ENCODE measurements at regions not wholly inside any gene's neighbourhood (a gene's known extent, or its start where the extent isn't known, plus 50 kb on each side); places are given as distances from the start of the nearest gene placed in this dataset.

DNA sequence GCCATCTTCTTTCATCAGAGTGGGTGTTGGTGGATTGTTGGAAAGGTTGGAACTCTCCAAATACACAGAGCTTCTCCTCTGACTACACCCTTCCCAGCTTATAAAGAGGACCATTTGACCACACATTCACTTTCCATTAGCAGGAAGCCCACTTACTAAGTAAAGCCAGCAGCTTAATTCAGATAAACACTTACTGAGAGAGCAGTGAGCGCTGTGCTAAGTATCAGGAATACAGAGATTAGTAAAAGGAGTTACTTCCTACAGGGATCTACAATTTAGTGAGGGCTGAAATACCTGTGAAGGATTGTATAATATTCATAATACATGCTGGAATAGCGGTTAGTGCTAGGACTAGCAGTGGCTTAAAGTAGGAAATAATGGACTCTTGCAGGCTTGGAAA lies 343.0 kb downstream of the NYAP2 start:
- Histone ChIP-seq H2AFZ (ENCODE audit: low read length) (no peak overlapping the region), H3T11ph (ENCODE audit: low read length) (no peak overlapping the region), H3K4me2 (ENCODE audit: insufficient read depth, insufficient read length, low read length) (no peak overlapping the region), H3K4me1 (ENCODE audit: insufficient read depth, low read length) (no peaks in the 10 kb centered on the region), H3K9ac (ENCODE audit: extremely low read depth, insufficient read length, low read length) (no peak overlapping the region), H2BK5ac (ENCODE audit: insufficient read length, low read length) (no peak overlapping the region), H2BK12ac (ENCODE audit: insufficient read length, low read depth, low read length) (no peak overlapping the region), H4K91ac (ENCODE audit: insufficient read length, low read depth, low read length) (no peak overlapping the region), H4K5ac (ENCODE audit: insufficient read length, low read depth, low read length) (no peak overlapping the region), H3K27me3 (ENCODE audit: insufficient read depth, low read length) (no peaks in the 10 kb centered on the region), H3K9me3 (ENCODE audit: control insufficient read depth, low read depth, low read length) (no peaks in the 10 kb centered on the region), H3K27ac (ENCODE audit: insufficient read length, low read depth, low read length) (no peak overlapping the region), H2BK120ac (ENCODE audit: low read depth, low read length, poor library complexity, severe bottlenecking) (no peak overlapping the region), H3K79me1 (ENCODE audit: insufficient read depth, low read depth, low read length, poor library complexity, severe bottlenecking) (no peaks in the 10 kb centered on the region), H3K18ac (ENCODE audit: insufficient read length, low read depth, low read length) (no peak overlapping the region), H3K23ac (ENCODE audit: insufficient read length, low read depth, low read length) (no peak overlapping the region), H3K23me2 (ENCODE audit: insufficient read length, low read depth, low read length, poor library complexity, severe bottlenecking) (no peaks in the 10 kb centered on the region), H4K8ac (replicated peaks; ENCODE audit: insufficient read length, low read depth, low read length) (no peak overlapping the region), H2BK20ac (ENCODE audit: low read depth, low read length, poor library complexity, severe bottlenecking) (no peak overlapping the region), H3K14ac (ENCODE audit: insufficient read depth, low read length) (no peak overlapping the region), H3K56ac (ENCODE audit: insufficient read length, low read depth, low read length) (no peak overlapping the region), H4K20me1 (ENCODE audit: control insufficient read depth, insufficient read depth, insufficient read length) (no peaks in the 10 kb centered on the region), H3K4ac (ENCODE audit: low read depth, low read length) (no peak overlapping the region), H3K79me2 (ENCODE audit: insufficient read depth, low read length) (no peaks in the 10 kb centered on the region), H2AK5ac (ENCODE audit: insufficient read length, low read length) (no peak overlapping the region), H2BK15ac (ENCODE audit: low read depth, low read length) (no peak overlapping the region)
- Mint-ChIP-seq H3K27me3 (ENCODE audit: low read depth) (peaks cover 3% of the 10 kb centered on the region; the same call in 1 of the 2 replicates), H3K4me1 (no peaks in the 10 kb centered on the region), H3K36me3 (ENCODE audit: insufficient read depth in 1 of 3, low read depth in 3 of 3) (no peaks in the 10 kb centered on the region), H3K4me3 (no peak overlapping the region), H3K27ac (no peak overlapping the region), H3K9me3 (peaks cover 0 to 4% of the 10 kb centered on the region in 2 experiments; a peak in 2 of 5 replicates)
- no CpG with 5 or more reads among the region's 2 CpGs for WGBS (ENCODE audit: extremely low coverage, insufficient read length, low lambda C conversion rate)
- TF ChIP-seq, protein P1, sequence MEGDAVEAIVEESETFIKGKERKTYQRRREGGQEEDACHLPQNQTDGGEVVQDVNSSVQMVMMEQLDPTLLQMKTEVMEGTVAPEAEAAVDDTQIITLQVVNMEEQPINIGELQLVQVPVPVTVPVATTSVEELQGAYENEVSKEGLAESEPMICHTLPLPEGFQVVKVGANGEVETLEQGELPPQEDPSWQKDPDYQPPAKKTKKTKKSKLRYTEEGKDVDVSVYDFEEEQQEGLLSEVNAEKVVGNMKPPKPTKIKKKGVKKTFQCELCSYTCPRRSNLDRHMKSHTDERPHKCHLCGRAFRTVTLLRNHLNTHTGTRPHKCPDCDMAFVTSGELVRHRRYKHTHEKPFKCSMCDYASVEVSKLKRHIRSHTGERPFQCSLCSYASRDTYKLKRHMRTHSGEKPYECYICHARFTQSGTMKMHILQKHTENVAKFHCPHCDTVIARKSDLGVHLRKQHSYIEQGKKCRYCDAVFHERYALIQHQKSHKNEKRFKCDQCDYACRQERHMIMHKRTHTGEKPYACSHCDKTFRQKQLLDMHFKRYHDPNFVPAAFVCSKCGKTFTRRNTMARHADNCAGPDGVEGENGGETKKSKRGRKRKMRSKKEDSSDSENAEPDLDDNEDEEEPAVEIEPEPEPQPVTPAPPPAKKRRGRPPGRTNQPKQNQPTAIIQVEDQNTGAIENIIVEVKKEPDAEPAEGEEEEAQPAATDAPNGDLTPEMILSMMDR (conservative IDR thresholded peaks at IDR 0.05), result no peak
- DNase-seq, result no peak

Measured in H9 (cell line).